ENCODE measurements at regions not wholly inside any gene's neighbourhood (a gene's known extent, or its start where the extent isn't known, plus 50 kb on each side); places are given as distances from the start of the nearest gene placed in this dataset.

GRCh38 chr20:46797206-46797605, 87.8 kb downstream of the SLC2A10 start:
- H3K4me3 ChIP-seq (replicated peaks; ENCODE audit: low read depth, low read length) = no peak overlapping the region
- no peak for TF ChIP-seq CTCF (IDR thresholded peaks at IDR 0.05; ENCODE audit: insufficient read depth, low read length, poor library complexity, severe bottlenecking)
- H3K36me3 ChIP-seq (ENCODE audit: control insufficient read depth, insufficient read depth, low read length) = no peaks in the 10 kb centered on the region
- no peaks in the 10 kb centered on the region; the same call in 1 of the 2 replicates for H3K27me3 ChIP-seq (replicated peaks; ENCODE audit: control insufficient read depth, insufficient read depth, low read length)
- no peak for DNase-seq (ENCODE audit: extremely low read depth, insufficient read length)

- no peak overlapping the region for H3K4me3 ChIP-seq (replicated peaks; ENCODE audit: low read depth, low read length)
- no peak for DNase-seq (ENCODE audit: extremely low read depth, insufficient read length)
- no peaks in the 10 kb centered on the region; the same call in 1 of the 2 replicates for H3K27me3 ChIP-seq (replicated peaks; ENCODE audit: control insufficient read depth, insufficient read depth, low read length)
- TF ChIP-seq CTCF (IDR thresholded peaks at IDR 0.05; ENCODE audit: insufficient read depth, low read length, poor library complexity, severe bottlenecking) = no peak
- H3K36me3 ChIP-seq (ENCODE audit: control insufficient read depth, insufficient read depth, low read length) = no peaks in the 10 kb centered on the region
Observed at GRCh38 chr20:46798430-46798829, 89.0 kb downstream of the SLC2A10 start.

- DNase-seq (ENCODE audit: extremely low read depth, insufficient read length) = no peak
- no peak for TF ChIP-seq CTCF (IDR thresholded peaks at IDR 0.05; ENCODE audit: insufficient read depth, low read length, poor library complexity, severe bottlenecking)
- no peaks in the 10 kb centered on the region; the same call in 1 of the 2 replicates for H3K27me3 ChIP-seq (replicated peaks; ENCODE audit: control insufficient read depth, insufficient read depth, low read length)
Observed at GRCh38 chr20:46799781-46800408, 90.4 kb downstream of the SLC2A10 start.

GRCh38 chr20:46800409-46800804, 91.0 kb downstream of the SLC2A10 start:
- TF ChIP-seq CTCF (IDR thresholded peaks at IDR 0.05; ENCODE audit: insufficient read depth, low read length, poor library complexity, severe bottlenecking) = no peak
- H3K36me3 ChIP-seq (ENCODE audit: control insufficient read depth, insufficient read depth, low read length) = no peaks in the 10 kb centered on the region
- no peak overlapping the region for H3K4me3 ChIP-seq (replicated peaks; ENCODE audit: low read depth, low read length)
- no peaks in the 10 kb centered on the region; the same call in 1 of the 2 replicates for H3K27me3 ChIP-seq (replicated peaks; ENCODE audit: control insufficient read depth, insufficient read depth, low read length)
- no peak for DNase-seq (ENCODE audit: extremely low read depth, insufficient read length)

More at GRCh38 chr20:46799781-46800408, 90.4 kb downstream of the SLC2A10 start:
- Histone ChIP-seq H3K4me3 (replicated peaks; ENCODE audit: low read depth, low read length) (no peak overlapping the region), H3K36me3 (ENCODE audit: control insufficient read depth, insufficient read depth, low read length) (no peaks in the 10 kb centered on the region)

GRCh38 chr20:46801003-46801702, 91.7 kb downstream of the SLC2A10 start:
- no peak for DNase-seq (ENCODE audit: extremely low read depth, insufficient read length)
- no peak for TF ChIP-seq CTCF (IDR thresholded peaks at IDR 0.05; ENCODE audit: insufficient read depth, low read length, poor library complexity, severe bottlenecking)
- H3K36me3 ChIP-seq (ENCODE audit: control insufficient read depth, insufficient read depth, low read length) = no peaks in the 10 kb centered on the region
- no peak overlapping the region for H3K4me3 ChIP-seq (replicated peaks; ENCODE audit: low read depth, low read length)
- no peaks in the 10 kb centered on the region; the same call in 1 of the 2 replicates for H3K27me3 ChIP-seq (replicated peaks; ENCODE audit: control insufficient read depth, insufficient read depth, low read length)
